Body of pancreas (tissue), 4 donors: ENCODE measurements at regions not wholly inside any gene's neighbourhood (a gene's known extent, or its start where the extent isn't known, plus 50 kb on each side); places are given as distances from the start of the nearest gene placed in this dataset.

ENCODE experiments used
- CTCF ChIP-seq, 7 experiments: fragments of 450-650 bp in 4 of 7; fragments of 200-600 bp in 3 of 7; sonication (generic) in 3 of 7; IDR thresholded peaks; one replicate each; pipeline ENCODE4 v1.5.1; 2016 to 2019; ENCODE audit warnings: antibody characterized with exemption in 7 of 7
- POLR2A ChIP-seq, 3 donors: fragments of 450-650 bp; IDR thresholded peaks; one replicate each; pipeline ENCODE4 v1.6.1; 2016; ENCODE audit warnings: antibody characterized with exemption in 3 of 3, mild to moderate bottlenecking in 2 of 3

DNA sequence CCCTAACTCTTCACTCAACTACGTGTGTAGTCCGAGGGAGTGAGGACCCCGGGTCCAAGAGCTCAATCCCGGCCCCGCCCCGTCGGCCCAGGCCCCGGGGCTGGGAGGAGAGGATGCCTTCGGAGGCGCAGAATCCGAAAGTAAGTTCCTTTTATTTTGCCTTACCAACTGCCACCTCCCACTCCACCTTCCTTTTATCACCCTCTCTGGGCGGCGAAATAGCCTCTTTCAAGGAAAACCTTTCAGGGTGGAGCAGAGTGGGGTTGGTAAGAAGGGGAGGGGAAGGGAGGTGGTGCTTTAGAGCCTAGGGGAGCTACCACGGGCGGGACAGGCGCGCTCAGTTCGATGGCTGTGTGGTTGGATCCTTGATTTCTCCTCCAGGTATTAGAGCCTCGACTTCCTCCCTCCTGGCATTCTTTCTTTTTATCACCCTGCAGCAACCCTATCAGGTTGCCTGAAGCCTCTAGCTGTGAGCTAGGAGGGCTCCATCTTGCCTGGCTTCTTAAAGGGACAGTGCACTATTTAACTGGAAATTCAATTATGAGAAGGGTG is 191.2 kb downstream of the RRAGB start:
- TF ChIP-seq CTCF (IDR thresholded peaks at IDR 0.05) (no peak), POLR2A (IDR thresholded peaks at IDR 0.05) (no peak)
